ENCODE measurements at regions not wholly inside any gene's neighbourhood (a gene's known extent, or its start where the extent isn't known, plus 50 kb on each side); places are given as distances from the start of the nearest gene placed in this dataset.

- H3K9me3 ChIP-seq (ENCODE audit: control insufficient read depth, low read length) = no peaks in the 10 kb centered on the region
- TF ChIP-seq CTCF (conservative IDR thresholded peaks at IDR 0.05) = no peak
- peaks cover 4% of the 10 kb centered on the region for H3K27me3 Mint-ChIP-seq (ENCODE audit: insufficient read depth)
- no peaks in the 10 kb centered on the region for H3K36me3 Mint-ChIP-seq (ENCODE audit: low read depth)
- WGBS, 2 experiments (ENCODE audit: insufficient coverage in 1 of 2, insufficient read length in 1 of 2) = 89 to 90% methylated on average over 3 to 4 of the region's 4 CpGs
- no peaks in the 10 kb centered on the region for H3K36me3 ChIP-seq (ENCODE audit: control insufficient read depth, insufficient read depth, low read length)
- no peak for DNase-seq
- no peaks in the 10 kb centered on the region for H3K27me3 ChIP-seq (ENCODE audit: control insufficient read depth, insufficient read depth, low read length, poor library complexity, severe bottlenecking)
- no peak overlapping the region for H3K4me3 ChIP-seq (ENCODE audit: low read length)
- no peak overlapping the region for H3K27ac ChIP-seq (ENCODE audit: low read depth, low read length)
- H3K4me1 Mint-ChIP-seq = peaks cover 4% of the 10 kb centered on the region
- H3K4me1 ChIP-seq (ENCODE audit: control insufficient read depth, insufficient read depth, low read length) = no peaks in the 10 kb centered on the region
- no peak overlapping the region for H3K4me3 Mint-ChIP-seq
- H3K27ac Mint-ChIP-seq = no peak overlapping the region
- H3K9me3 Mint-ChIP-seq = no peaks in the 10 kb centered on the region
- H3K9ac ChIP-seq (ENCODE audit: extremely low read depth, low read length, poor library complexity, severe bottlenecking) = no peak overlapping the region
These were observed 126.4 kb downstream of the OPN5 start for GRCh38 chr6:47908271-47908670.

- H3K27me3 ChIP-seq (ENCODE audit: control insufficient read depth, insufficient read depth, low read length, poor library complexity, severe bottlenecking) = no peaks in the 10 kb centered on the region
- no peak overlapping the region for H3K4me3 ChIP-seq (ENCODE audit: low read length)
- no peak overlapping the region for H3K27ac ChIP-seq (ENCODE audit: low read depth, low read length)
- no peaks in the 10 kb centered on the region for H3K4me1 ChIP-seq (ENCODE audit: control insufficient read depth, insufficient read depth, low read length)
- no peak overlapping the region for H3K27ac Mint-ChIP-seq
- no peaks in the 10 kb centered on the region for H3K27me3 Mint-ChIP-seq (ENCODE audit: insufficient read depth)
- no peaks in the 10 kb centered on the region for H3K36me3 ChIP-seq (ENCODE audit: control insufficient read depth, insufficient read depth, low read length)
- 91 to 100% methylated on average over 1 to 2 of the region's 2 CpGs for WGBS, 2 experiments (ENCODE audit: insufficient coverage in 1 of 2, insufficient read length in 1 of 2)
- no peaks in the 10 kb centered on the region for H3K36me3 Mint-ChIP-seq (ENCODE audit: low read depth)
- DNase-seq = no peak
- no peaks in the 10 kb centered on the region for H3K9me3 Mint-ChIP-seq
- peaks cover 4% of the 10 kb centered on the region for H3K4me1 Mint-ChIP-seq
- H3K9ac ChIP-seq (ENCODE audit: extremely low read depth, low read length, poor library complexity, severe bottlenecking) = no peak overlapping the region
- no peak for TF ChIP-seq CTCF (conservative IDR thresholded peaks at IDR 0.05)
- no peak overlapping the region for H3K4me3 Mint-ChIP-seq
- H3K9me3 ChIP-seq (ENCODE audit: control insufficient read depth, low read length) = no peaks in the 10 kb centered on the region
These were observed 123.9 kb downstream of the OPN5 start for GRCh38 chr6:47905717-47906116.

GRCh38 chr6:47897247-47897646, 115.4 kb downstream of the OPN5 start:
- H3K4me3 ChIP-seq (ENCODE audit: low read length) = no peak overlapping the region
- H3K36me3 Mint-ChIP-seq (ENCODE audit: low read depth) = no peaks in the 10 kb centered on the region
- TF ChIP-seq CTCF (conservative IDR thresholded peaks at IDR 0.05) = no peak
- no peaks in the 10 kb centered on the region for H3K9me3 ChIP-seq (ENCODE audit: control insufficient read depth, low read length)
- H3K4me3 Mint-ChIP-seq = no peak overlapping the region
- peaks cover 9% of the 10 kb centered on the region for H3K4me1 Mint-ChIP-seq
- H3K27ac ChIP-seq (ENCODE audit: low read depth, low read length) = no peak overlapping the region
- DNase-seq = no peak
- no peaks in the 10 kb centered on the region for H3K27me3 ChIP-seq (ENCODE audit: control insufficient read depth, insufficient read depth, low read length, poor library complexity, severe bottlenecking)
- H3K4me1 ChIP-seq (ENCODE audit: control insufficient read depth, insufficient read depth, low read length) = peaks cover 5% of the 10 kb centered on the region
- H3K9me3 Mint-ChIP-seq = no peaks in the 10 kb centered on the region
- H3K27me3 Mint-ChIP-seq (ENCODE audit: insufficient read depth) = peaks cover 4% of the 10 kb centered on the region
- H3K9ac ChIP-seq (ENCODE audit: extremely low read depth, low read length, poor library complexity, severe bottlenecking) = no peak overlapping the region
- 92 to 93% methylated on average over 2 to 3 of the region's 3 CpGs for WGBS, 2 experiments (ENCODE audit: insufficient coverage in 1 of 2, insufficient read length in 1 of 2)
- H3K27ac Mint-ChIP-seq = no peak overlapping the region
- no peaks in the 10 kb centered on the region for H3K36me3 ChIP-seq (ENCODE audit: control insufficient read depth, insufficient read depth, low read length)
